IMR-90 (cell line): ENCODE measurements at regions not wholly inside any gene's neighbourhood (a gene's known extent, or its start where the extent isn't known, plus 50 kb on each side); places are given as distances from the start of the nearest gene placed in this dataset.

Experiments used
- ATAC-seq: fragments of 200-7000 bp; cut with Tn5 transposase; 2 replicates; pipeline ENCODE4 v1.9.1; 2020; ENCODE audit warnings: low read depth, mild to moderate bottlenecking, moderate library complexity
- BruUV-seq: library from RNA; stranded (reverse); fragments of 400-500 nt; replicated peaks from 2 replicates; lab custom pipeline; 2021; lab: Mats Ljungman, UMichigan
- CTCF ChIA-PET: fragments of 300-600 bp; formaldehyde crosslinking; extraction: SDS; loops from one replicate; lab custom pipeline; 2021; ENCODE audit warnings: antibody characterized with exemption; lab: Yijun Ruan, JAX
- POLR2A ChIA-PET: fragments of 300-600 bp; sonication (Branson Sonifier 250); formaldehyde crosslinking; loops from one replicate; lab custom pipeline; 2022; ENCODE audit warnings: antibody characterized with exemption; ENCODE audit not compliant: unreplicated experiment; lab: Charles Lee
- DNase-seq: peaks from one replicate; pipeline ENCODE4 v3.0.0; 2013
- H2AFZ ChIP-seq: replicated peaks from 2 replicates; pipeline ENCODE3; 2013; ENCODE audit warnings: low read length, mild to moderate bottlenecking; ENCODE audit not compliant: poor library complexity
- H2AK5ac ChIP-seq: 2 replicates; pipeline ENCODE4 v1.6.1; 2013; ENCODE audit warnings: low read depth, low read length, inconsistent platforms
- H2AK9ac ChIP-seq: replicated peaks from 2 replicates; pipeline ENCODE3; 2013; ENCODE audit warnings: mild to moderate bottlenecking, low read depth, low read length, moderate library complexity; ENCODE audit not compliant: poor library complexity
- H2BK120ac ChIP-seq: 2 replicates; pipeline ENCODE4 v1.6.1; 2013; ENCODE audit warnings: low read depth, low read length, inconsistent platforms
- H2BK15ac ChIP-seq: 3 replicates; pipeline ENCODE4 v1.6.1; 2013; ENCODE audit warnings: low read depth, low read length, inconsistent platforms
- H2BK20ac ChIP-seq: 2 replicates; pipeline ENCODE4 v1.6.1; 2013; ENCODE audit warnings: low read depth, mild to moderate bottlenecking, inconsistent platforms, low read length, moderate library complexity
- H2BK5ac ChIP-seq: 2 replicates; pipeline ENCODE4 v1.6.1; 2013; ENCODE audit warnings: mild to moderate bottlenecking, low read depth, low read length, inconsistent platforms; ENCODE audit not compliant: poor library complexity, severe bottlenecking
- H3K14ac ChIP-seq: replicated peaks from 2 replicates; pipeline ENCODE4 v1.6.1; 2013; ENCODE audit warnings: low read depth, low read length, inconsistent platforms
- H3K18ac ChIP-seq: 2 replicates; pipeline ENCODE4 v1.6.1; 2013; ENCODE audit warnings: low read depth, low read length, control low read depth
- H3K23ac ChIP-seq: 2 replicates; pipeline ENCODE4 v1.6.1; 2013; ENCODE audit warnings: low read depth, low read length, inconsistent platforms
- H3K27ac ChIP-seq: 2 replicates; pipeline ENCODE4 v1.5.1; 2013; ENCODE audit warnings: mild to moderate bottlenecking, control low read depth, low read length; ENCODE audit not compliant: insufficient read depth
- H3K27me3 ChIP-seq: 2 replicates; pipeline ENCODE4 v1.6.1; 2013; ENCODE audit warnings: low read length; ENCODE audit not compliant: control insufficient read depth, insufficient read depth
- H3K36me3 ChIP-seq: 2 replicates; pipeline ENCODE4 v1.6.1; 2013; ENCODE audit warnings: low read length, mixed read lengths; ENCODE audit not compliant: control insufficient read depth, insufficient read depth
- H3K4ac ChIP-seq: 2 replicates; pipeline ENCODE4 v1.6.1; 2013; ENCODE audit warnings: low read depth, low read length, inconsistent platforms
- H3K4me1 ChIP-seq: 2 replicates; pipeline ENCODE4 v1.6.1; 2013; ENCODE audit warnings: low read length, mixed read lengths; ENCODE audit not compliant: control insufficient read depth, insufficient read depth
- H3K4me2 ChIP-seq: 2 replicates; pipeline ENCODE4 v1.6.1; 2013; ENCODE audit warnings: low read depth, mild to moderate bottlenecking, control low read depth, low read length, moderate library complexity
- H3K4me3 ChIP-seq: 2 replicates; pipeline ENCODE4 v1.5.1; 2013; ENCODE audit warnings: low read depth, mild to moderate bottlenecking, control low read depth, low read length, moderate library complexity; ENCODE audit not compliant: insufficient read depth
- H3K56ac ChIP-seq: 2 replicates; pipeline ENCODE4 v1.6.1; 2013; ENCODE audit warnings: low read length, inconsistent platforms; ENCODE audit not compliant: insufficient read depth; ENCODE audit errors: extremely low read depth
- H3K79me1 ChIP-seq, 2 experiments: 2 replicates each; pipeline ENCODE4 v1.6.1; 2013; ENCODE audit warnings: low read length in 2 of 2, inconsistent platforms in 1 of 2, low read depth in 1 of 2
- H3K9ac ChIP-seq: 2 replicates; pipeline ENCODE4 v1.6.1; 2013; ENCODE audit warnings: low read depth, low read length, control low read depth
- H3K9me1 ChIP-seq: 2 replicates; pipeline ENCODE4 v1.6.1; 2013; ENCODE audit warnings: low read length, inconsistent platforms; ENCODE audit not compliant: insufficient read depth
- H3K9me3 ChIP-seq: 2 replicates; pipeline ENCODE4 v1.6.1; 2013; ENCODE audit warnings: low read length; ENCODE audit not compliant: control insufficient read depth, insufficient read depth
- H4K20me1 ChIP-seq: 2 replicates; pipeline ENCODE4 v1.6.1; 2013; ENCODE audit warnings: low read length, inconsistent platforms; ENCODE audit not compliant: insufficient read depth
- H4K5ac ChIP-seq: 2 replicates; pipeline ENCODE4 v1.6.1; 2013; ENCODE audit warnings: mild to moderate bottlenecking, low read depth, low read length, control low read depth
- H4K8ac ChIP-seq, 2 experiments: 2 replicates each; pipeline ENCODE4 v1.6.1; 2013; ENCODE audit warnings: low read depth in 2 of 2, low read length in 2 of 2, control low read depth in 1 of 2, inconsistent platforms in 1 of 2
- H4K91ac ChIP-seq: 2 replicates; pipeline ENCODE4 v1.6.1; 2013; ENCODE audit warnings: low read depth, low read length, inconsistent platforms; ENCODE audit not compliant: insufficient read depth
- BHLHE40 ChIP-seq: fragments of 150-350 bp; IDR thresholded peaks from 2 replicates; pipeline ENCODE4 v1.6.1; 2016; ENCODE audit warnings: mild to moderate bottlenecking, low read depth, low read length
- MAFK ChIP-seq: IDR thresholded peaks from 2 replicates; pipeline ENCODE4 v1.6.1; 2012; ENCODE audit warnings: low read depth, low read length, improper control_type of control experiment
- WGBS, 2 experiments: methylation state at CpG; one replicate each; pipeline versions ENCODE4 v1.1.5 to v1.1.7; 2013; ENCODE audit warnings: missing lambda C conversion rate in 2 of 2; ENCODE audit not compliant: insufficient read length in 1 of 2; ENCODE audit errors: extremely low coverage in 2 of 2; 5-methylcytosine and 5-hydroxymethylcytosine counted together
- dilution Hi-C: fragments of 300-500 bp; cut with HindIII; formaldehyde crosslinking; loops from one replicate; pipeline ENCODE4 v1.14.3; 2018; ENCODE audit warnings: low sequenced_read_pairs; ENCODE audit not compliant: unreplicated experiment
- in situ Hi-C: fragments of 300-500 bp; cut with MboI; formaldehyde crosslinking; loops from 3 replicates; pipeline ENCODE4 v1.14.3; 2019; ENCODE audit warnings: low sequenced_read_pairs, inconsistent platforms, mixed read lengths
- intact Hi-C: fragments of 100-400 bp; cut with micrococcal nuclease; formaldehyde crosslinking; loops from 2 replicates; pipeline ENCODE4 v1.10.0; 2022

DNA sequence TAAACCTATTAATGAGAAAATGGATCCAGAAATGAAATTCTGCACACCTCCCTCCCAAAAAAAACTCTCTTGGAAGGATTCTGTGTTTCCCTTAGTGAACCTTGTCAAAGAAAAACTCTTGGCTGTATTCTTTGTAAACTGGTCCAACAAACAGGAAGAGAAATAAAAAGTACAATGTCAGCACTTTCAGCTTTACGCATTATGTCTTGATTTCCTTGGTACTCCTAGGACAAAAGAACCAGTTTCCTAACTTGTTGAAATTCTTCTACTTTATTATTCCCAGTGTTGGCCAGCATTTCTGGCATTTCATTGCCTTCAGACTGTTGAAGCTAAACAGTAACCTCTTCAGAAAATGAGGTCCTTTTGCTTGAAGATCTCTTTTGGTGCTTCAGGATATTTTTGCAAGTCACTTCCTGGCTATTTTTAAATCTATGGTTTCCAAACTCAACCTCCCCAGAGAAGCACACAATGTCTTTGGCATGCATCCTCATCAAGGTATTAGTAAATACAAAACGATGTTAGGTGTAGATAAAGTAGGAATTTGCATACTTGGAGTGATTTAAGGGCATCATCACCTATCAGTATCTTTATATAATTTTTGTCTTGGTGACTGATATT, 342.7 kb downstream of the AASDHPPT start:
- TF ChIP-seq BHLHE40, result no peak
- TF ChIP-seq MAFK, result peak; percentile 96
- WGBS, 2 experiments, result 100% methylated on average over 1 of the region's 2 CpGs; no CpG with 5 or more reads in 1 of the 2 experiments
- Histone ChIP-seq H3K36me3 (no peaks in the 10 kb centered on the region), H3K18ac (no peak overlapping the region; the same call in 1 of the 2 replicates), H2AK5ac (no peak overlapping the region), H3K9me3 (no peaks in the 10 kb centered on the region), H4K5ac (no peak overlapping the region), H3K27me3 (no peaks in the 10 kb centered on the region), H3K4ac (no peak overlapping the region), H3K23ac (no peak overlapping the region), H3K4me2 (no peak overlapping the region), H2AK9ac (no peak overlapping the region), H2BK5ac (no peak overlapping the region), H3K56ac (no peak overlapping the region), H3K79me1 (no peaks in the 10 kb centered on the region), H3K4me3 (no peak overlapping the region), H3K27ac (no peak overlapping the region), H2BK20ac (no peak overlapping the region), H2BK120ac (no peak overlapping the region), H3K9me1 (peaks cover 5% of the 10 kb centered on the region; the same call in 1 of the 2 replicates), H4K91ac (no peak overlapping the region), H3K9ac (no peak overlapping the region), H4K8ac (no peak overlapping the region), H3K4me1 (peaks cover 3% of the 10 kb centered on the region; the same call in 1 of the 2 replicates), H2AFZ (no peak overlapping the region), H2BK15ac (no peak overlapping the region), H3K14ac (no peak overlapping the region), H4K20me1 (no peaks in the 10 kb centered on the region)
- CTCF ChIA-PET, result no interaction called here
- in situ Hi-C loops (no loop called here), intact Hi-C loops (no loop called here), dilution Hi-C loops (no loop called here)
- no TSS peak for BruUV-seq
- no peak for ATAC-seq
- POLR2A ChIA-PET, result no interaction called here
- no peak for DNase-seq
